ENCODE measurements at regions not wholly inside any gene's neighbourhood (a gene's known extent, or its start where the extent isn't known, plus 50 kb on each side); places are given as distances from the start of the nearest gene placed in this dataset.

DNA sequence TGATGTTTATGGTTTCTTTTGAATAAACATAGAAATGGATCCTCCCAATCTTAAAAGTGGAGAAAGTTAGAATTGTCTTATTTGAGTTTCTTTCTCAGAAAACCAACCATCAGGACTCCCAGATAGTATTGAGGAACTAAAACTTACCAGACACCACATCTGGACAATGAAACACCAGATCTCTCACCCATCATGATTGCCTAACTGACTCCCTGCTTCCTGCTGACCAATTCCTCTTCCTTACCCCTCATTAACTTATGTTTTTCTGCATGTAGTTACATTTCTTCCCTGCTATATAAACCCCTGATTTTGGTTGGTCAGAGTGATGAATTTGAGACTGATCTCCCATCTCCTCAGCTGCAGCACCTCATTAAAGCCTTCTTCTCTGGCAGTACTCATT, 242.0 kb upstream of the SETMAR start:
- Histone ChIP-seq H3K36me3 (ENCODE audit: control insufficient read depth in 4 of 4, insufficient read depth in 3 of 4, low read depth in 1 of 4, low read length in 3 of 4) (no peaks in the 10 kb centered on the region), H3K27ac (ENCODE audit: low read depth in 1 of 2, low read length in 2 of 2) (no peak overlapping the region), H3K9me3 (ENCODE audit: control insufficient read depth in 4 of 4, low read length in 3 of 4) (no peaks in the 10 kb centered on the region), H3K4me3 (ENCODE audit: low read depth in 1 of 3, low read length in 3 of 3) (no peak overlapping the region), H3K9ac (ENCODE audit: low read depth in 1 of 2, low read length in 2 of 2) (no peak overlapping the region), H3K27me3 (ENCODE audit: control insufficient read depth in 4 of 4, insufficient read depth in 4 of 4, low read length in 3 of 4) (no peaks in the 10 kb centered on the region), H3K4me1 (ENCODE audit: control insufficient read depth in 4 of 4, insufficient read depth in 4 of 4, low read length in 3 of 4) (no peaks in the 10 kb centered on the region)
- no peak for DNase-seq (ENCODE audit: low spot score)
- TF ChIP-seq, protein P1, sequence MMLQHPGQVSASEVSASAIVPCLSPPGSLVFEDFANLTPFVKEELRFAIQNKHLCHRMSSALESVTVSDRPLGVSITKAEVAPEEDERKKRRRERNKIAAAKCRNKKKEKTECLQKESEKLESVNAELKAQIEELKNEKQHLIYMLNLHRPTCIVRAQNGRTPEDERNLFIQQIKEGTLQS (IDR thresholded peaks at IDR 0.05): no peak
- TF ChIP-seq HNF4G (IDR thresholded peaks at IDR 0.05) (no peak), FOXA2 (IDR thresholded peaks at IDR 0.05) (no peak), HNF4A (conservative IDR thresholded peaks at IDR 0.05) (no peak), NR2F2 (IDR thresholded peaks at IDR 0.05) (no peak)
- TF ChIP-seq, protein P2, sequence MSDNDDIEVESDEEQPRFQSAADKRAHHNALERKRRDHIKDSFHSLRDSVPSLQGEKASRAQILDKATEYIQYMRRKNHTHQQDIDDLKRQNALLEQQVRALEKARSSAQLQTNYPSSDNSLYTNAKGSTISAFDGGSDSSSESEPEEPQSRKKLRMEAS (IDR thresholded peaks at IDR 0.05): no peak

DNA sequence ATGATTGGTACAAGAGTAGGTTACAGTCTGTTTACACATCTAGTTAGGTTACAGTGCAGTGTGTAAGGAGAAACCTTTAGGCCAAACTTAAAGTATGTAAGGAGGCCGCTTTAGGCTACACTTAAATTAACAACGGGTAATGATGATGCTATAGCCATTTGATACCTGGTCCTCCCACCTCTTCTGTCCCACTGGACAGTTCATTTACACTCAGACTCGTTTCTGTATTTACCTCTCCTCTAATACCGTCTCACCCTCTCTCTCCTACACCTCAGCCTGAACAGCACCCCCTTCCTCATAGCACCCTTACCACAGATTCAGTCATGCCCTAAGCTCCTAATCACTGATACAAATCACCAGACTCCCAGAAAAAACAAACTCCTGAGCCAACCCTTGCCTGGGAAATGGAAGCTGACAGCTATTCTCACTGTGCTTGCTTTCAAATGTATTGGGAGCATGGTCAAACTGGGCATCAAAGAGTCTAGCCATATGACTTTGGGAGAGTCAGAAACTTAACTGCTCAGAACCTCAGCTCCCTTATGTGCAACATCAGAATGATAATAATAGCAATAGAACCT, 241.3 kb upstream of the SETMAR start:
- TF ChIP-seq SP1 (IDR thresholded peaks at IDR 0.05): no peak
- TF ChIP-seq, protein P3, sequence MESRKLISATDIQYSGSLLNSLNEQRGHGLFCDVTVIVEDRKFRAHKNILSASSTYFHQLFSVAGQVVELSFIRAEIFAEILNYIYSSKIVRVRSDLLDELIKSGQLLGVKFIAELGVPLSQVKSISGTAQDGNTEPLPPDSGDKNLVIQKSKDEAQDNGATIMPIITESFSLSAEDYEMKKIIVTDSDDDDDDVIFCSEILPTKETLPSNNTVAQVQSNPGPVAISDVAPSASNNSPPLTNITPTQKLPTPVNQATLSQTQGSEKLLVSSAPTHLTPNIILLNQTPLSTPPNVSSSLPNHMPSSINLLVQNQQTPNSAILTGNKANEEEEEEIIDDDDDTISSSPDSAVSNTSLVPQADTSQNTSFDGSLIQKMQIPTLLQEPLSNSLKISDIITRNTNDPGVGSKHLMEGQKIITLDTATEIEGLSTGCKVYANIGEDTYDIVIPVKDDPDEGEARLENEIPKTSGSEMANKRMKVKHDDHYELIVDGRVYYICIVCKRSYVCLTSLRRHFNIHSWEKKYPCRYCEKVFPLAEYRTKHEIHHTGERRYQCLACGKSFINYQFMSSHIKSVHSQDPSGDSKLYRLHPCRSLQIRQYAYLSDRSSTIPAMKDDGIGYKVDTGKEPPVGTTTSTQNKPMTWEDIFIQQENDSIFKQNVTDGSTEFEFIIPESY (IDR thresholded peaks at IDR 0.05): no peak
- no peak for TF ChIP-seq JUND (IDR thresholded peaks at IDR 0.05)
- Histone ChIP-seq H3K4me3 (ENCODE audit: low read depth in 1 of 3, low read length in 3 of 3) (no peak overlapping the region), H3K9ac (ENCODE audit: low read depth in 1 of 2, low read length in 2 of 2) (no peak overlapping the region), H3K4me1 (ENCODE audit: control insufficient read depth in 4 of 4, insufficient read depth in 4 of 4, low read length in 3 of 4) (no peaks in the 10 kb centered on the region), H3K27ac (ENCODE audit: low read depth in 1 of 2, low read length in 2 of 2) (no peak overlapping the region), H3K36me3 (ENCODE audit: control insufficient read depth in 4 of 4, insufficient read depth in 3 of 4, low read depth in 1 of 4, low read length in 3 of 4) (no peaks in the 10 kb centered on the region), H3K27me3 (ENCODE audit: control insufficient read depth in 4 of 4, insufficient read depth in 4 of 4, low read length in 3 of 4) (no peaks in the 10 kb centered on the region), H3K9me3 (ENCODE audit: control insufficient read depth in 4 of 4, low read length in 3 of 4) (no peaks in the 10 kb centered on the region)
- DNase-seq (ENCODE audit: low spot score): no peak
- WGBS: 67% methylated on average over 4 of the region's 4 CpGs

DNA sequence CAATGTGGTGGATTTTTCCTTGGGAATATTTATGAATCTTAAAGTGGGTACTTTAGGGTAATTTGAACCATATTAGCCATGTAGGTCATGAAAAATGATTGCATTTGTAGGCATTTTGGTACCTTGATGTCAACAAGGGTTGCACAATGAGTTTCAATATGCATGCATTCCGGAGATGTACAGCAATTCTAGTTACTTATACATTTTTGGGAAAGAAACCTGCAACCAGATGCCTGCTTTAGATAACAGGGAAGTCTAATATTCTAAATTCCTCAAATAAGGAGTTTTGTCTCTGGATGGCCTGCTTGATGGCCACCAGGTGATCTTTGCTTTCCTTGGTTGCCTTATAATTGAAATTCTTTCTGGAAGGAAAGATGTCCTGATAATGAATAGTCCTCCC, 240.5 kb upstream of the SETMAR start:
- TF ChIP-seq, protein P3 (IDR thresholded peaks at IDR 0.05): no peak
- TF ChIP-seq HNF4G (IDR thresholded peaks at IDR 0.05): no peak
- no peak for TF ChIP-seq SP1 (IDR thresholded peaks at IDR 0.05)
- TF ChIP-seq, protein P2 (IDR thresholded peaks at IDR 0.05): no peak
- TF ChIP-seq JUND (IDR thresholded peaks at IDR 0.05): no peak
- TF ChIP-seq, protein P4, sequence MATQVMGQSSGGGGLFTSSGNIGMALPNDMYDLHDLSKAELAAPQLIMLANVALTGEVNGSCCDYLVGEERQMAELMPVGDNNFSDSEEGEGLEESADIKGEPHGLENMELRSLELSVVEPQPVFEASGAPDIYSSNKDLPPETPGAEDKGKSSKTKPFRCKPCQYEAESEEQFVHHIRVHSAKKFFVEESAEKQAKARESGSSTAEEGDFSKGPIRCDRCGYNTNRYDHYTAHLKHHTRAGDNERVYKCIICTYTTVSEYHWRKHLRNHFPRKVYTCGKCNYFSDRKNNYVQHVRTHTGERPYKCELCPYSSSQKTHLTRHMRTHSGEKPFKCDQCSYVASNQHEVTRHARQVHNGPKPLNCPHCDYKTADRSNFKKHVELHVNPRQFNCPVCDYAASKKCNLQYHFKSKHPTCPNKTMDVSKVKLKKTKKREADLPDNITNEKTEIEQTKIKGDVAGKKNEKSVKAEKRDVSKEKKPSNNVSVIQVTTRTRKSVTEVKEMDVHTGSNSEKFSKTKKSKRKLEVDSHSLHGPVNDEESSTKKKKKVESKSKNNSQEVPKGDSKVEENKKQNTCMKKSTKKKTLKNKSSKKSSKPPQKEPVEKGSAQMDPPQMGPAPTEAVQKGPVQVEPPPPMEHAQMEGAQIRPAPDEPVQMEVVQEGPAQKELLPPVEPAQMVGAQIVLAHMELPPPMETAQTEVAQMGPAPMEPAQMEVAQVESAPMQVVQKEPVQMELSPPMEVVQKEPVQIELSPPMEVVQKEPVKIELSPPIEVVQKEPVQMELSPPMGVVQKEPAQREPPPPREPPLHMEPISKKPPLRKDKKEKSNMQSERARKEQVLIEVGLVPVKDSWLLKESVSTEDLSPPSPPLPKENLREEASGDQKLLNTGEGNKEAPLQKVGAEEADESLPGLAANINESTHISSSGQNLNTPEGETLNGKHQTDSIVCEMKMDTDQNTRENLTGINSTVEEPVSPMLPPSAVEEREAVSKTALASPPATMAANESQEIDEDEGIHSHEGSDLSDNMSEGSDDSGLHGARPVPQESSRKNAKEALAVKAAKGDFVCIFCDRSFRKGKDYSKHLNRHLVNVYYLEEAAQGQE (IDR thresholded peaks at IDR 0.05): no peak
- TF ChIP-seq YY1 (IDR thresholded peaks at IDR 0.05): no peak
- TF ChIP-seq RAD21 (IDR thresholded peaks at IDR 0.05): no peak
- H3K36me3 ChIP-seq (ENCODE audit: control insufficient read depth in 4 of 4, insufficient read depth in 3 of 4, low read depth in 1 of 4, low read length in 3 of 4): no peaks in the 10 kb centered on the region
- H3K27ac ChIP-seq (ENCODE audit: low read depth in 1 of 2, low read length in 2 of 2): no peak overlapping the region
- H3K4me3 ChIP-seq (ENCODE audit: low read depth in 1 of 3, low read length in 3 of 3): no peak overlapping the region
- H3K9ac ChIP-seq (ENCODE audit: low read depth in 1 of 2, low read length in 2 of 2): no peak overlapping the region
- no peak for DNase-seq (ENCODE audit: low spot score)
- no peaks in the 10 kb centered on the region for H3K27me3 ChIP-seq (ENCODE audit: control insufficient read depth in 4 of 4, insufficient read depth in 4 of 4, low read length in 3 of 4)
- H3K4me1 ChIP-seq (ENCODE audit: control insufficient read depth in 4 of 4, insufficient read depth in 4 of 4, low read length in 3 of 4): no peaks in the 10 kb centered on the region
- no peaks in the 10 kb centered on the region for H3K9me3 ChIP-seq (ENCODE audit: control insufficient read depth in 4 of 4, low read length in 3 of 4)
- 95% methylated on average over 1 of the region's 1 CpG for WGBS
